ENCODE measurements at regions not wholly inside any gene's neighbourhood (a gene's known extent, or its start where the extent isn't known, plus 50 kb on each side); places are given as distances from the start of the nearest gene placed in this dataset.
"Not testable (repeated sequence)": the region's sequence is repeated elsewhere in the genome, so short reads cannot be mapped to it uniquely, and the experiment has no call there.

GRCh38 chr6:94902974-94903628 is 674.2 kb upstream of the MANEA start:
- H3K9me3 Mint-ChIP-seq (ENCODE audit: low read depth), result no peaks in the 10 kb centered on the region
- no peak for DNase-seq (ENCODE audit: low spot score, unreplicated experiment)
- TF ChIP-seq CTCF (IDR thresholded peaks at IDR 0.05; ENCODE audit: unreplicated experiment), result peak; percentile 23
- no peak overlapping the region for H3K27ac Mint-ChIP-seq
- H3K4me3 Mint-ChIP-seq (ENCODE audit: low read depth), result no peak overlapping the region
- H3K27me3 Mint-ChIP-seq, result peaks cover 46% of the 10 kb centered on the region
- no peaks in the 10 kb centered on the region for H3K36me3 Mint-ChIP-seq (ENCODE audit: insufficient read depth)
- peaks cover 19% of the 10 kb centered on the region for H3K4me1 Mint-ChIP-seq (ENCODE audit: low read depth)

- no peaks in the 10 kb centered on the region for H3K9me3 Mint-ChIP-seq (ENCODE audit: low read depth)
- peaks cover 19% of the 10 kb centered on the region for H3K4me1 Mint-ChIP-seq (ENCODE audit: low read depth)
- no peak for DNase-seq (ENCODE audit: low spot score, unreplicated experiment)
- H3K36me3 Mint-ChIP-seq (ENCODE audit: insufficient read depth), result no peaks in the 10 kb centered on the region
- peaks cover 41% of the 10 kb centered on the region for H3K27me3 Mint-ChIP-seq
- no peak overlapping the region for H3K4me3 Mint-ChIP-seq (ENCODE audit: low read depth)
- TF ChIP-seq CTCF (IDR thresholded peaks at IDR 0.05; ENCODE audit: unreplicated experiment), result no peak
- no peak overlapping the region for H3K27ac Mint-ChIP-seq
Measured at GRCh38 chr6:94899191-94899590, 678.1 kb upstream of the MANEA start.

GRCh38 chr6:94894300-94894699 is 683.0 kb upstream of the MANEA start:
- Mint-ChIP-seq H3K9me3 (ENCODE audit: low read depth) (no peaks in the 10 kb centered on the region), H3K4me1 (ENCODE audit: low read depth) (peaks cover 5% of the 10 kb centered on the region), H3K27ac (no peak overlapping the region), H3K36me3 (ENCODE audit: insufficient read depth) (no peaks in the 10 kb centered on the region), H3K4me3 (ENCODE audit: low read depth) (no peak overlapping the region), H3K27me3 (peaks cover 15% of the 10 kb centered on the region)
- no peak for TF ChIP-seq CTCF (IDR thresholded peaks at IDR 0.05; ENCODE audit: unreplicated experiment)
- no peak for DNase-seq (ENCODE audit: low spot score, unreplicated experiment)

GRCh38 chr6:94893327-94893726 is 684.0 kb upstream of the MANEA start:
- no peak overlapping the region for H3K27ac Mint-ChIP-seq
- H3K4me3 Mint-ChIP-seq (ENCODE audit: low read depth), result no peak overlapping the region
- TF ChIP-seq CTCF (IDR thresholded peaks at IDR 0.05; ENCODE audit: unreplicated experiment), result no peak
- H3K27me3 Mint-ChIP-seq, result peaks cover 15% of the 10 kb centered on the region
- DNase-seq (ENCODE audit: low spot score, unreplicated experiment), result no peak
- no peaks in the 10 kb centered on the region for H3K9me3 Mint-ChIP-seq (ENCODE audit: low read depth)
- H3K4me1 Mint-ChIP-seq (ENCODE audit: low read depth), result no peaks in the 10 kb centered on the region
- no peaks in the 10 kb centered on the region for H3K36me3 Mint-ChIP-seq (ENCODE audit: insufficient read depth)

GRCh38 chr6:94873819-94874218 is 703.5 kb upstream of the MANEA start:
- H3K27me3 Mint-ChIP-seq; DNase-seq (ENCODE audit: low spot score, unreplicated experiment): not testable (repeated sequence)

GRCh38 chr6:94862112-94862511 is 715.2 kb upstream of the MANEA start:
- no peak overlapping the region for H3K4me3 Mint-ChIP-seq (ENCODE audit: low read depth)
- no peaks in the 10 kb centered on the region for H3K4me1 Mint-ChIP-seq (ENCODE audit: low read depth)
- no peak overlapping the region for H3K27ac Mint-ChIP-seq
- H3K36me3 Mint-ChIP-seq (ENCODE audit: insufficient read depth), result no peaks in the 10 kb centered on the region
- H3K27me3 Mint-ChIP-seq, result no peaks in the 10 kb centered on the region
- DNase-seq (ENCODE audit: low spot score, unreplicated experiment), result no peak
- no peak for TF ChIP-seq CTCF (IDR thresholded peaks at IDR 0.05; ENCODE audit: unreplicated experiment)
- H3K9me3 Mint-ChIP-seq (ENCODE audit: low read depth), result no peaks in the 10 kb centered on the region

More at GRCh38 chr6:94873819-94874218, 703.5 kb upstream of the MANEA start:
- not testable (repeated sequence) for H3K9me3 Mint-ChIP-seq (ENCODE audit: low read depth); H3K36me3 Mint-ChIP-seq (ENCODE audit: insufficient read depth); H3K27ac Mint-ChIP-seq; H3K4me3 Mint-ChIP-seq (ENCODE audit: low read depth); H3K4me1 Mint-ChIP-seq (ENCODE audit: low read depth)

All from progenitor cell of endocrine pancreas (in vitro differentiated cells).